ENCODE measurements at regions not wholly inside any gene's neighbourhood (a gene's known extent, or its start where the extent isn't known, plus 50 kb on each side); places are given as distances from the start of the nearest gene placed in this dataset.
"Not testable (repeated sequence)": the region's sequence is repeated elsewhere in the genome, so short reads cannot be mapped to it uniquely, and the experiment has no call there.

- not testable (repeated sequence) for TF ChIP-seq FOXP2 (optimal IDR thresholded peaks at IDR 0.05; ENCODE audit: control extremely low read depth, extremely low read length, insufficient read depth); EZH2 (IDR thresholded peaks at IDR 0.05)
Measured at GRCh38 chr2:183916041-183916440, 682.3 kb upstream of the ZNF804A start.
